ENCODE measurements at regions not wholly inside any gene's neighbourhood (a gene's known extent, or its start where the extent isn't known, plus 50 kb on each side); places are given as distances from the start of the nearest gene placed in this dataset.

- TF ChIP-seq, protein P1, sequence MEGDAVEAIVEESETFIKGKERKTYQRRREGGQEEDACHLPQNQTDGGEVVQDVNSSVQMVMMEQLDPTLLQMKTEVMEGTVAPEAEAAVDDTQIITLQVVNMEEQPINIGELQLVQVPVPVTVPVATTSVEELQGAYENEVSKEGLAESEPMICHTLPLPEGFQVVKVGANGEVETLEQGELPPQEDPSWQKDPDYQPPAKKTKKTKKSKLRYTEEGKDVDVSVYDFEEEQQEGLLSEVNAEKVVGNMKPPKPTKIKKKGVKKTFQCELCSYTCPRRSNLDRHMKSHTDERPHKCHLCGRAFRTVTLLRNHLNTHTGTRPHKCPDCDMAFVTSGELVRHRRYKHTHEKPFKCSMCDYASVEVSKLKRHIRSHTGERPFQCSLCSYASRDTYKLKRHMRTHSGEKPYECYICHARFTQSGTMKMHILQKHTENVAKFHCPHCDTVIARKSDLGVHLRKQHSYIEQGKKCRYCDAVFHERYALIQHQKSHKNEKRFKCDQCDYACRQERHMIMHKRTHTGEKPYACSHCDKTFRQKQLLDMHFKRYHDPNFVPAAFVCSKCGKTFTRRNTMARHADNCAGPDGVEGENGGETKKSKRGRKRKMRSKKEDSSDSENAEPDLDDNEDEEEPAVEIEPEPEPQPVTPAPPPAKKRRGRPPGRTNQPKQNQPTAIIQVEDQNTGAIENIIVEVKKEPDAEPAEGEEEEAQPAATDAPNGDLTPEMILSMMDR (conservative IDR thresholded peaks at IDR 0.05) = no peak
- H3K27ac ChIP-seq = no peak overlapping the region
Observed at GRCh38 chr3:182435860-182436259, 357.4 kb upstream of the ATP11B start.

GRCh38 chr3:182436547-182436946 is 356.8 kb upstream of the ATP11B start:
- TF ChIP-seq, protein P1 (conservative IDR thresholded peaks at IDR 0.05) = no peak
- no peak overlapping the region for H3K27ac ChIP-seq

- no peak overlapping the region for H3K27ac ChIP-seq
- TF ChIP-seq, protein P1 (conservative IDR thresholded peaks at IDR 0.05) = no peak
Observed at GRCh38 chr3:182438398-182438797, 354.9 kb upstream of the ATP11B start.

DNA sequence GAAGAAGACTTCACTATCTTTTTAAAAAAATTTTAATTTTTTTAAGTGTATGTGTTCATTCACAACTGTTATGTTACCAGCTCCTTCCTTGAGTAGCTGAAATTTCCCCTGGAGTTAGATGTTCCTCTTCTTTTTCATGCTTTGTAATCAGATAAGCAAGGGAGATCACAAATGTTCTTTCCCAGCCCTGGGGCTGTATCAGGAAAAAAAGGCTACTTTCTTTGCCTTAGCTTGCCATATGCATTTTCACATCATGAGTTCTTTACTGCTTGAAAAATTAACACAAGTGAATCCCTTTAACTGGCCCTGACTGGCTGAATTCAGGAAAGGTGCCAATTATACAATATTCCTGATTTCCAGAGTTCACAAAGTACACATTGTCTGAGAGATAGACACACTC is 353.2 kb upstream of the ATP11B start:
- no peak overlapping the region for H3K27ac ChIP-seq

DNA sequence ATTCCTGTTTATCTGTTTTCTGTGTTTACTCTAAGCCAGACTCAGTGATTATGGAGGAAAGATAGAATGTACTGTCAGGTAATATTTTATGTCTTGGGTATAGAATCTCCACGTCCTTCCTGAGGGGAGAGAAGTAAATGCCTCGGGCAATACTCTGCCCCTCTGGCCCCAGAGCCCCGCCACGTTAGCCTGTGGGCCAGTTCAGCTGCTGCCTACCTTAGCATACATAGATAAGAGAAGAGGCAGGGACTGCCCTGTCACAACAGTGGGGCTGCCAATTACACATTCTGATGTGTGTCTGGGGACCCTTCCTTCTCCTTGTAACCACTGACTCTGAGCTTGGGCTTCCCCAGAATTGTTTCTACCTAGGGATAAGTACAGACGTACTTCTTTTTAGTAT is 347.7 kb upstream of the ATP11B start:
- TF ChIP-seq, protein P1 (conservative IDR thresholded peaks at IDR 0.05) = no peak
- no peak overlapping the region for H3K27ac ChIP-seq

More for the DNA sequence above, 353.2 kb upstream of the ATP11B start:
- TF ChIP-seq, protein P1 (conservative IDR thresholded peaks at IDR 0.05) = no peak

- TF ChIP-seq, protein P1 (conservative IDR thresholded peaks at IDR 0.05) = no peak
Observed at GRCh38 chr3:182450942-182451787, 342.1 kb upstream of the ATP11B start.

DNA sequence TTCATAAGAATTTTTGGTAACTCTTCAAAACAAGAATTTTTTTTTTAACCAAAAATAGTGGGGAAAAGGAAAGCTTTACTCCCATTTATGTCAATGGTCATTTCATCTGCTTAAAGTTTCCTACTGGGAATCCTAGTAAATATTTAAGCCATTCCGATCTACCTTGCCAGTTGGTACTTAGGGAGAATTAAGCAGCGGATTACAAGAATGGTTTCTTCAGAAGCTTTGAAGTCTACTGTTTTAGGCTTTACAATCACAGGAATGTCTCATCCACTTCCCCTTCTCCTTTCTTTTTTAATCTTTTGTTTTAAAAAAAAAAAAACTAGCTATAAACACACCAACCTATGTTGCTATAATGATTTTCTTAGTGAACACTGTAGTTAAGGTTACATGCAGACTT is 341.4 kb upstream of the ATP11B start:
- TF ChIP-seq, protein P1 (conservative IDR thresholded peaks at IDR 0.05) = no peak
- no peak overlapping the region for H3K27ac ChIP-seq

More at GRCh38 chr3:182450942-182451787, 342.1 kb upstream of the ATP11B start:
- no peak overlapping the region for H3K27ac ChIP-seq

All from VCaP (cell line).